ENCODE measurements at regions not wholly inside any gene's neighbourhood (a gene's known extent, or its start where the extent isn't known, plus 50 kb on each side); places are given as distances from the start of the nearest gene placed in this dataset.

DNA sequence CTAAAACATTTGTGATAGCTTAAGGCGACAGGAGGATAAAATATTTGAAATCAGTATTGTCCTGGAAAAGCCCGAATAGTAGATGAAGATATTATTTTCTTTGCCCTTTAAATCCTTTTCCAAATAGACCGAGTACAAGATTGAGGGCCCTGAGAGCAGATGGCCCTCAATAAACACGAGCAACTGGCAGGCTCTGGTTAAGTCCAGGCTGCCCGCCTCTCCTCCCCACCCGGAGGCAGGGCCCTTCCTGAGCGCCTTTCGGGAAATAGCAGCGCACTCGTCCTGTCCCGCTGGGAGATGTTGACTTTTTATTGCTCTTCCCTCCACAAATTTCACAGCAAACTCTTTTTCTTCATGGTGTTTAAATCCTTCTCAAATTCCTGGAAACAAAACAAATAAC, 50.8 kb upstream of the MAX start:
- no peaks in the 10 kb centered on the region for H3K4me1 Mint-ChIP-seq

GRCh38 chr14:65156568-65157366, 54.5 kb upstream of the MAX start:
- Mint-ChIP-seq H3K9me3 (no peaks in the 10 kb centered on the region), H3K36me3 (no peaks in the 10 kb centered on the region), H3K4me1 (no peaks in the 10 kb centered on the region), H3K27me3 (peaks cover 0 to 1% of the 10 kb centered on the region in 2 donors), H3K27ac (no peak overlapping the region), H3K4me3 (no peak overlapping the region)
- Histone ChIP-seq H3K9me3 (ENCODE audit: low read length) (no peaks in the 10 kb centered on the region), H3K4me1 (ENCODE audit: insufficient read depth, low read length) (no peaks in the 10 kb centered on the region), H3K36me3 (ENCODE audit: insufficient read depth, low read length) (no peaks in the 10 kb centered on the region), H3K27me3 (ENCODE audit: insufficient read depth, low read length, poor library complexity, severe bottlenecking) (no peaks in the 10 kb centered on the region), H3K27ac (ENCODE audit: low read depth, low read length) (no peak overlapping the region), H3K4me3 (ENCODE audit: low read length) (no peak overlapping the region)
- CTCF ChIA-PET = interaction anchor here (1.7 kb wide), 1 partner anchor 915 kb away, joined by 4 read pairs; no protein-coding TSS in a partner anchor
- DNase-seq = no peak
- POLR2A ChIA-PET = no interaction called here

More for the DNA sequence above, 50.8 kb upstream of the MAX start:
- POLR2A ChIA-PET = no interaction called here
- CTCF ChIA-PET = no interaction called here
- no peaks in the 10 kb centered on the region for H3K36me3 ChIP-seq (ENCODE audit: insufficient read depth, low read length)
- peaks cover 4 to 13% of the 10 kb centered on the region in 2 donors for H3K27me3 Mint-ChIP-seq
- no peak for DNase-seq
- H3K9me3 ChIP-seq (ENCODE audit: low read length) = no peaks in the 10 kb centered on the region
- H3K27ac ChIP-seq (ENCODE audit: low read depth, low read length) = no peak overlapping the region
- no peak overlapping the region for H3K4me3 Mint-ChIP-seq
- no peaks in the 10 kb centered on the region for H3K27me3 ChIP-seq (ENCODE audit: insufficient read depth, low read length, poor library complexity, severe bottlenecking)
- no peak overlapping the region for H3K4me3 ChIP-seq (ENCODE audit: low read length)
- H3K36me3 Mint-ChIP-seq = no peaks in the 10 kb centered on the region
- H3K9me3 Mint-ChIP-seq = no peaks in the 10 kb centered on the region
- no peaks in the 10 kb centered on the region for H3K4me1 ChIP-seq (ENCODE audit: insufficient read depth, low read length)
- H3K27ac Mint-ChIP-seq = no peak overlapping the region

DNA sequence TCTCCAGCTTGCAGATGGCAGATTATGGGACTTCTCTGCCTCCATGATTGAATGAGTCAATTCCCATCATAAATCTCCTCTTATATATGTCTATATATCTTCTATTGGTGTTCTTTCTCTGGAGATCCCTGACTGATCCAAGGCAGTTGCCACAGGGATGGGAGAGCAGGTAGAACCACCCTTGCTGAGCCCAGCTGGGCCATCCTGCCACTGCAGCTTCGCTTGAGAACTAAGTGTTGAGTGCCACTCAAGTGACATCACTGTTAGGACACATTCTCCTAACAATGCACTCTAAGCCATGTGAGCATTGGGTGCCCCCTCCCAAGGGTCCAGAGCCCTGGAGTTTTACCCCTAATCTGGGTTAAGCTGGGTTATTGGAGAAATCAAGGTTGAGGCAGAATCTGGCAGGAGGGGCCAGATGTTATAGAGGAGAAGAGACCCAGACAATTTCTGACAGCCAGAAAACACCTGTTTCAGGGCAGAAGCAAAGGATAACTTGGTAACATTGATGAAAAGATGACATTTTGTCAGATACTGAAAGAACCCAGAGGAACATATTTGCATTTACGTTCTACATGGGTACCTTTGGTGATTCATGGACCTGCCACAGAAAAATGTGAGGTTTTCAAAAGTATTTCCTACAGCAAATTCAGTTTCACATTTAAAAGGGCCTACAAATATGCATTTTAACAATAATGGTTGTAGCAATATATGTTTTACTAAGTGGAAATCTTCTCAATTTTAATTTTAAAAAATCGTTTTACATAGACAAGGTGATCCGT, 57.2 kb upstream of the MAX start:
- H3K4me1 Mint-ChIP-seq = no peaks in the 10 kb centered on the region
- H3K9me3 ChIP-seq (ENCODE audit: low read length) = no peaks in the 10 kb centered on the region
- no peak overlapping the region for H3K27ac ChIP-seq (ENCODE audit: low read depth, low read length)
- no peak overlapping the region for H3K4me3 Mint-ChIP-seq
- H3K27ac Mint-ChIP-seq = peak overlapping the region in 1 of 8 donors; percentile 92
- no peaks in the 10 kb centered on the region for H3K36me3 Mint-ChIP-seq
- ChIA-PET CTCF (no interaction called here), POLR2A (no interaction called here)
- H3K36me3 ChIP-seq (ENCODE audit: insufficient read depth, low read length) = no peaks in the 10 kb centered on the region
- H3K27me3 Mint-ChIP-seq = no peaks in the 10 kb centered on the region
- no peak overlapping the region for H3K4me3 ChIP-seq (ENCODE audit: low read length)
- no peak for DNase-seq
- no peaks in the 10 kb centered on the region for H3K4me1 ChIP-seq (ENCODE audit: insufficient read depth, low read length)
- no peaks in the 10 kb centered on the region for H3K9me3 Mint-ChIP-seq
- no peaks in the 10 kb centered on the region for H3K27me3 ChIP-seq (ENCODE audit: insufficient read depth, low read length, poor library complexity, severe bottlenecking)

GRCh38 chr14:65160091-65160490, 57.8 kb upstream of the MAX start:
- DNase-seq = no peak
- Histone ChIP-seq H3K27ac (ENCODE audit: low read depth, low read length) (no peak overlapping the region), H3K36me3 (ENCODE audit: insufficient read depth, low read length) (no peaks in the 10 kb centered on the region), H3K4me1 (ENCODE audit: insufficient read depth, low read length) (no peaks in the 10 kb centered on the region), H3K4me3 (ENCODE audit: low read length) (no peak overlapping the region), H3K27me3 (ENCODE audit: insufficient read depth, low read length, poor library complexity, severe bottlenecking) (no peaks in the 10 kb centered on the region), H3K9me3 (ENCODE audit: low read length) (no peaks in the 10 kb centered on the region)
- Mint-ChIP-seq H3K4me3 (no peak overlapping the region), H3K27me3 (no peaks in the 10 kb centered on the region), H3K4me1 (no peaks in the 10 kb centered on the region), H3K9me3 (no peaks in the 10 kb centered on the region), H3K36me3 (no peaks in the 10 kb centered on the region), H3K27ac (no peak overlapping the region)
- ChIA-PET POLR2A (no interaction called here), CTCF (no interaction called here)

DNA sequence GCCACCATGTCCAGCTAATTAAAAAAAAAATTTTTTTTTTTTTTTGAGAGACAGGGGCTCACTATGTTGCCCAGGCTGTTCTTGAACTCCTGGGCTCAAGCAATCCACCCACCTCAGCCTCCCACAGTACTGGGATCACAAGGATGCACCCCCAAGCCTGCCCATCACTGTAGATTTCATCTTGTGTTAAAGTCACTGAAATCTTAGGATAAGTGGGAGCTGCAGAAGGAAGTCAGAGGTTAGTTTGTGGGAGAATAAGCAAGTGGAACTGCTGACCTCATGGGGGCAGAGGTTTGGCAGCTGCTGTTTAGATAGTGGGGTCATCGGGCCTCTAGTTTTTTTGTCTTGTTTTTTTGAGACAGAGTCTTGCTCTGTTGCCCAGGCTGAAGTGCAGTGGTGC, 59.7 kb upstream of the MAX start:
- H3K36me3 Mint-ChIP-seq = no peaks in the 10 kb centered on the region
- Histone ChIP-seq H3K9me3 (ENCODE audit: low read length) (no peaks in the 10 kb centered on the region), H3K27ac (ENCODE audit: low read depth, low read length) (no peak overlapping the region), H3K4me3 (ENCODE audit: low read length) (no peak overlapping the region), H3K36me3 (ENCODE audit: insufficient read depth, low read length) (no peaks in the 10 kb centered on the region), H3K4me1 (ENCODE audit: insufficient read depth, low read length) (no peaks in the 10 kb centered on the region), H3K27me3 (ENCODE audit: insufficient read depth, low read length, poor library complexity, severe bottlenecking) (no peaks in the 10 kb centered on the region)
- H3K4me3 Mint-ChIP-seq = no peak overlapping the region
- H3K27me3 Mint-ChIP-seq = no peaks in the 10 kb centered on the region
- no peaks in the 10 kb centered on the region for H3K9me3 Mint-ChIP-seq
- H3K4me1 Mint-ChIP-seq = no peaks in the 10 kb centered on the region
- no peak overlapping the region for H3K27ac Mint-ChIP-seq
- no peak for DNase-seq
- ChIA-PET POLR2A (no interaction called here), CTCF (interaction anchor here (0.6 to 3.6 kb wide), 4 partner anchors 30 to 798 kb away, joined by 3 to 19 read pairs (median 3); no protein-coding TSS in a partner anchor)

DNA sequence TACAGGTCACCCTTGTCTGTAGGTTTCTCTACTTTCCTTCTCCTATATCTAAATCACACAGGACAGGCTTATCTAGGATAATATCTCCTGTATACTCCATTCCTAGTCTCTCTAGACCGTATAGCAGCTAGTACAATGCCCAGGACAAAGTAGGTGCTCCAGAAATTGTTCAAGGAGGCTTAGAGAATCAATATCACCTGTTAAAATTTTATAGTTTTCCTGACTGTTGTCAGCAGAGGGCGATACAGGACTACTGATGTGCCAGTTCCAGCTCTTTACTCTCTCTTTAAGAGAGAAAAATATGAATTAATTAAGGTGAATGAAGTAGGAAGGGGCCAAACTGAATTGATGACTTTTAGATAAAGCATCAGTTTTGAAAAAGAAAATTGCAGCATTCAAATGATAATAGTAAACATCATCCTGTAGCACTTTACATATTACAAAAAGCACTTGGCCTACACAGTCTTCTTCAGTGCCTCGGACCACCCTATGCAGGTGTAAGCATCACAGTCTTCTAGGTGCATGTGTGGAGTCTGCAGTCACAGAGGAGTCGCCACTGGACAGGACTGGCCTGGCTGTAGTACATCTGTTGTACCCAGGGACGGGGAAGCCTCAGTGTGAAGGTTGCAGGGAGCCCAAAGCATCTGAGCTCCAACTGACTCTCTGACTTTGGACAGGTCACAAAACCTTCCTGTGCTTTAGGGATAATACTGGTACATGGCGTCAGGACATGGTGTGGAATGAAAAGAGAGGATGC, 61.9 kb upstream of the MAX start:
- no peaks in the 10 kb centered on the region for H3K36me3 ChIP-seq (ENCODE audit: insufficient read depth, low read length)
- Mint-ChIP-seq H3K4me1 (no peaks in the 10 kb centered on the region), H3K27me3 (peaks cover 0 to 4% of the 10 kb centered on the region in 2 donors), H3K36me3 (no peaks in the 10 kb centered on the region), H3K4me3 (no peak overlapping the region), H3K9me3 (no peaks in the 10 kb centered on the region), H3K27ac (no peak overlapping the region)
- no peaks in the 10 kb centered on the region for H3K4me1 ChIP-seq (ENCODE audit: insufficient read depth, low read length)
- H3K27ac ChIP-seq (ENCODE audit: low read depth, low read length) = no peak overlapping the region
- H3K4me3 ChIP-seq (ENCODE audit: low read length) = no peak overlapping the region
- ChIA-PET POLR2A (interaction anchor here (0.7 kb wide), 1 partner anchor 1196 kb away, joined by 12 read pairs; no protein-coding TSS in a partner anchor), CTCF (interaction anchor here (0.6 to 3.6 kb wide), 14 partner anchors 11 to 906 kb away, joined by 3 to 19 read pairs (median 6); partner anchors contain the start of gene FUT8)
- DNase-seq = peak in 2 of 5 donors; percentile 29 to 43
- H3K27me3 ChIP-seq (ENCODE audit: insufficient read depth, low read length, poor library complexity, severe bottlenecking) = no peaks in the 10 kb centered on the region
- H3K9me3 ChIP-seq (ENCODE audit: low read length) = no peaks in the 10 kb centered on the region

DNA sequence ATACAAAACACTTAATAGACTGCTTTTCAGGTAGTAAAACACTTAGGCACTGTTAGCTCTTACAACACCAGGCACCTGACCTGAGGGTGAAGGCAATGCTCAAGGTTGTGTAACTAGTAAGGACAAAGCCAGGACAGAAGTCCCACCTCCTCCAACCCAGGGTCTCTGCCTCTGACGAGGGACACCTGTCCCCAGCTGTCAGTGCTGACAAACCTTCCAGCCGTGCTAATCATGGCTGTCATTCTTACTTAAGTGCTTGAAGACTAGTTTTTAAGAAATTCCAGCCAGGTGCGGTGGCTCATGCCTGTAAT, 62.5 kb upstream of the MAX start:
- Mint-ChIP-seq H3K4me3 (no peak overlapping the region), H3K4me1 (no peaks in the 10 kb centered on the region), H3K27ac (no peak overlapping the region), H3K27me3 (peaks cover 2 to 8% of the 10 kb centered on the region in 2 donors), H3K9me3 (no peaks in the 10 kb centered on the region), H3K36me3 (no peaks in the 10 kb centered on the region)
- no peaks in the 10 kb centered on the region for H3K36me3 ChIP-seq (ENCODE audit: insufficient read depth, low read length)
- no peak for DNase-seq
- no peaks in the 10 kb centered on the region for H3K9me3 ChIP-seq (ENCODE audit: low read length)
- ChIA-PET CTCF (interaction anchor here (0.6 to 3.6 kb wide), 12 partner anchors 10 to 906 kb away, joined by 3 to 19 read pairs (median 6); no protein-coding TSS in a partner anchor), POLR2A (no interaction called here)
- H3K27ac ChIP-seq (ENCODE audit: low read depth, low read length) = no peak overlapping the region
- no peaks in the 10 kb centered on the region for H3K27me3 ChIP-seq (ENCODE audit: insufficient read depth, low read length, poor library complexity, severe bottlenecking)
- H3K4me3 ChIP-seq (ENCODE audit: low read length) = no peak overlapping the region
- no peaks in the 10 kb centered on the region for H3K4me1 ChIP-seq (ENCODE audit: insufficient read depth, low read length)
